Stimulated activated CD8-positive, alpha-beta memory T cell treated with anti-CD3 and anti-CD28 coated beads, Interleukin-12 subunit alpha, Interleukin-12 subunit beta, amount 100 ng/mL, for 24 hours (primary cell): ENCODE measurements at regions not wholly inside any gene's neighbourhood (a gene's known extent, or its start where the extent isn't known, plus 50 kb on each side); places are given as distances from the start of the nearest gene placed in this dataset.

Source experiments
- DNase-seq: peaks from one replicate; pipeline ENCODE4 v3.0.0-alpha.2; 2020; ENCODE audit errors: extremely low read depth

DNA sequence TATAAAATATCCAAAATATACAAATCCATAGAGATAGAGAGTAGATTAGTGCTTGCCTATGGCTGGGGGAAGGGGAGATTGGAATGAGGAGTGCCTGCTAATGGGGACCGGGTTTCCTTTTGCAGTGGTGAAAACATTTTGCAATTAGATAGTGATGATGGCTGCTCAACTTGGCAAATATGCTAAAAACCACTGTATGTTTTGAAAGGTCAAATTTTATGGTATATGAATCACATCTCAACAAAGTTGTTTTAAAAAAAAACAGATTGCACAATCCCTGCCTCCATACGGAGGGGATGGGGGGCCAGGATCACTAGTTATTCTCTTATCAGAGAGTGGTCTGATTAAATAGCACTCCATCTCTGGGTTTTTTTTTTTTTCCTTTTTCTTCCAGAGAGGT lies 76.9 kb upstream of the RIPOR2 start:
- no peak for DNase-seq

GRCh38 chr6:25013246-25013645 lies 77.5 kb upstream of the RIPOR2 start:
- no peak for DNase-seq

GRCh38 chr6:25014369-25014768 lies 78.6 kb upstream of the RIPOR2 start:
- DNase-seq, result no peak

DNA sequence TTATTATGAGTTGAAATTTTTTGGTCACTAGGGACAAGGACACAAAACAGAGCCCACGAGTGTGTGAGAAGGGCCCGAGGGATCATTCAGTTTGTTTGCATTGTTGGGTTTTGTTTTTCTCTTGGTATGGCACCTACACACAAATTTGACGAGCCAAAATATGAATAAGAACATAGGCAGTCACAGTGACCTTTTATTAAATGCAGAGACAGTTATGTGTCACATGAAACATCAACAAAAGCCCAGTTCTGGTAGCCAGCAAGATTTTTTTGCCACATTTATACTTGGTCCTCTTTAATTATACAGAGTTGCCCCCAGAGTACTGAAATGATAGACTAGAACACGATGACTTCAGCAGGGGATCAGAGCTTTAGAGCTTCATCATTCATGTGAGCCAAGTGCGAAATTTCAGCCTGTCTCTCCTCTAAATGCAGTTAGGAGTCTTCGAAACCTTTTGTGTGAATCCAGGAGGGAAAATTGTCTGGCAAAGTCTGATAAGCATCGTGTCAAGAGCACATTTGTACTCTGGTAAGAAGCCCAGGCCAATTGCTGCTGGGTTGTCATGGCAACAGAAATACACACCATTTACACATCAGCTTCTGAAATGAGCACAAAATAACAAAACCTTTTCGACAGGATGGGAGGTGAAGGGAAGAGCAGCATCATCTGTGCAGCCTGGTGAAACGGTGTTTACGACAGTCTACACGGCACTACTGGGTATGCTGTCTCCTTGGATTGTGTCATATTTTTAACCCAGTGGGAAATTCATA lies 79.2 kb upstream of the RIPOR2 start:
- no peak for DNase-seq

- DNase-seq, result no peak
Observed at GRCh38 chr6:25016014-25016720, 80.4 kb upstream of the RIPOR2 start.

DNA sequence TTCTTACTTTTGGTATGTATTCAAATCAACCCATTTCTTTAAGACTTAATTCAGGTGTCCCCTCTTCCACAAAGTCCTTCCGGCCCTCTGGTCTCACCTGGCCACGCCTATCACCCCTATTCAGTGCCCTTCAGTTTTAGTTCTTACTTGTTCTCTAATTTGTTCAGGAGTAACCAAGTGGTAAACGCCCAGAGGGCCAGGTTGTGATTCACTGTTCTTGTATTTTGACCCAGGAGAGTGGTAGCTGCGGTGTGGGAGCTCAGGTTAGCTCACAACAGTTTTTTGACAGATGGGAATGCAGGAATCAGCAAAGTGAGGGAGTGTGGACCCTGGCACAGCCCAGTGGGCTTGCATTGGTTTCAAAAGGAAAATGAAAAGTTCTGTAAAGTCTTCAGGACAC lies 81.7 kb upstream of the RIPOR2 start:
- DNase-seq, result no peak

- peak; percentile 54 for DNase-seq
Observed at GRCh38 chr6:25017932-25018567, 82.3 kb upstream of the RIPOR2 start.

- DNase-seq, result no peak
Observed at GRCh38 chr6:25018568-25018954, 82.8 kb upstream of the RIPOR2 start.

- DNase-seq, result no peak
Observed at GRCh38 chr6:25022140-25022553, 86.4 kb upstream of the RIPOR2 start.

DNA sequence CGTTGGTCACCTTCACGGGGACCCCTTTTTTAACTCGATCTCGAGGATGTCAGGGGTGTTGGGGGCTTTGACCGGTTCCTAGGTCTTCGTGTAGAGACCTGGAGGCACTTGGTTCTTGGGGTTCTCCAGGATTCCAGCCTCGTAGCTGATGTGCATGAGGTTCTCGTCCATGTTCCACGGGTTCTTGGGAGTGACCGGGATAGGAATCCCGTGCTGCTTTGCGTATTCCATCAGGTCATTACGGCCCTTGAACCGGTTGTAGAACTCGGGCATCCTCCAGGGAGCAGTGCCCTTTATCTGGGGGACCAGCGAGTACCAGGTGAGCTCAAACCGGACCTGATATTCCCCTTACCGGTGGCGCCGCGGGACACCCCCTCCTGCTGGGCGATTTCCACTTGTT lies 88.0 kb upstream of the RIPOR2 start:
- DNase-seq, result no peak

DNA sequence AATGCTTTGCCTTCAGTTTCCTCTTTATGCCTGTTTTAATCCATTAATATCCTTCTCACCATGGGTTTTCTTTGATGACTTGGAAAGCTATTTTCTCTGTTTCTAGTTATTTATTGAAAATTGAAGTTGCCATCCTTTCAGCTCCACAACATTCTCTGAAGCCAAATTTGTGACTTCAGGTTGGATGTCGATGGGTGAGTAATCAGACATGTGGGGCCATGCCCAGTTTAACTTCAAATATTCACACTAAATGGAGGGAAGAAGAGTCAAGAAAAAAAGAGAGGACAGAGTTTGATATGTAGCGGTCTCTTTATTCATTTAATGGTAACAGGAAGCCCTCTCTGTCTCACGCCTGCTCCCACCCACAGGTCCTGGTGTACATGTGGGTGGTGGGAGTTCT lies 89.1 kb upstream of the RIPOR2 start:
- DNase-seq, result no peak

DNA sequence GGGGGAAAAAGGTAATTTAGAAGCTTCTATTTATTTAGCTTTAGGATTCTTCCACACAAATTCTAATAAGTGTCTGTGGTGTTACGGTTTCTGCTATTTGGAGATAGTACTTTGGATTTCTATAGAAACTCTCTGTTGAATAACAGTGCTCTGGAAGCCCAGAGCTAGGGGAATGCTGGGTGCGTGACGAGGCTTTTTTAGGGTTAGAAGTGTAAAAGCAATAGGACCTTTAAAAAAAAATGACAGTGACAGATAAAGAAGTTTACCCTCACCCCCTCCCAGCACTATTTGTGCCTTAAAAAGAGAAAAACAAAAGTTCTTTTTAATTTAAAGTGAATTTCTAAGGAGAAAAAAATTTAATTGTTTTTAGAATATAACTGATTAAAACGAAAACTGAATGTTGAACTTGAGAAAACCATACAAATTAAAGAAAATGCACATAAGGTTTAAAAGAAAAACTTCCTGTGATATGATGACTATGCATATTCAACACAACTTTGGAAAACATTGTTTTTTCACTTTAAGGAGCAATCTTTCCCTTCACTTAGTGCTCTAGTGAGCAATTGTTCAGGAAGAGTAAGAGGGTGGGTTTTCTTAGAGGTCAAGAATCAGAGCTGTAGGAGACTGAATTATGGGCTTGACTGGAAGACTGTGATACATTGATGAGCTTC lies 89.6 kb upstream of the RIPOR2 start:
- DNase-seq, result no peak

- no peak for DNase-seq
Observed at GRCh38 chr6:25025919-25026301, 90.2 kb upstream of the RIPOR2 start.

- no peak for DNase-seq
Observed at GRCh38 chr6:25026723-25027122, 91.0 kb upstream of the RIPOR2 start.

DNA sequence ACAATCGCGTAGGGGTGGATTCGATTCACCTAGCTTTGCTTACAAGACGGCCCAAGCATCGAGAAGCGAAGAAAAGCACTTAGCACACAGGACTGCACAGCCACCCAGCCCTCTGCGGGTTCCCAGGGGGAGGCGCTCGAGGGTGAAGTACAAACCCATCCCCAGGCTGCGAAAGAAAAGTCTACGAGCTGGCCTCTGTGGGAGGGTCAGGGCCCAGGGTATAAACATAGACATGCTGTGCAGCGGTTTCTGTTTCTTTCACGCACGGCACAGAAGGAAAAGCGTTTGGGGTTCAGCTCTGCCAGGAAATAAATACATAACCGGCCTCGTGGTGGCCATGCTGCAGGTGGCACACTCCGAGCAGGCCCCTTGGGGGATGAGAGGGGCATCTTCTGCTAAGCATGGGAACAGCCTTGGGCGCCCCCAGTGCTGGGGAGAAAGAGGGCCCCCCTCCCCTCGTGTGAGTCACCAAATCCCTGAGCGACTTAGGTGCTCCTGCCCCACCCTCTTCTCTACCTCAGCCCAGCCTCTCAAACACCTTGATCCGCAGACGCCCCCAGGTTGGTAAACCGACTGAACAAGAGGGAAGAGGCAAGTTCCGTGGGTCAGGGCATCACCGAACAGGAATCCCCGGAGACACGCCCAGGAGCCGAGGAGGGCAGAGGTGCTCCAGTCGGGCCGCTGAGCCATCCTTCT lies 91.6 kb upstream of the RIPOR2 start:
- DNase-seq, result peak; percentile 39

DNA sequence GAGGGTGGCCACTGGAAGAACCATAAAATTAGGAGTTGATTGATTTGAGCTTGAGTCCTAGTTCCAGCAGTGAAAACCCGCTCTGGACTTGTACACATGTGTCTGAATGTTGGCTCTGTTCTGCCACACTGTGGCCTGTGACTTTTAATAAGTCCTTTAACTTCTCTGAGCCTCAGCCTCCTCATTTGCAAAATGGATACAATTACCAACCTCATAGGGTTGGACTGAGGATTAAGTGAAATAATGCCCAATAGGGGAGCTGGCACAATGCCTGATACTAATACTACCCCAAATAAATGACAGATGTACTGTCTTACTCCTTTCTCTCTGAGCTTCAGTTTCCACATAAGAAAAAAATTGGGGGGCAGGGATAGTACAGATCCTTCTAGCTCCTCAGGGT lies 92.6 kb upstream of the RIPOR2 start:
- DNase-seq, result no peak

GRCh38 chr6:25032934-25033333 lies 97.2 kb upstream of the RIPOR2 start:
- no peak for DNase-seq

GRCh38 chr6:25034431-25034921 lies 98.7 kb upstream of the RIPOR2 start:
- DNase-seq, result no peak

- no peak for DNase-seq
Observed at GRCh38 chr6:25035174-25035511, 99.4 kb upstream of the RIPOR2 start.

- DNase-seq, result no peak
Observed at GRCh38 chr6:25035512-25036435, 100.0 kb upstream of the RIPOR2 start.

GRCh38 chr6:25036461-25036860 lies 100.7 kb upstream of the RIPOR2 start:
- DNase-seq, result no peak
